CD14-positive monocyte (primary cell): ENCODE measurements at regions not wholly inside any gene's neighbourhood (a gene's known extent, or its start where the extent isn't known, plus 50 kb on each side); places are given as distances from the start of the nearest gene placed in this dataset.

ENCODE experiments used
- DNase-seq, 3 donors: peaks; one replicate each; pipeline ENCODE4 v3.0.0-alpha.2; 2011 to 2022
- H2AFZ ChIP-seq: 2 replicates; pipeline ENCODE4 v1.6.0; 2012; ENCODE audit warnings: mild to moderate bottlenecking, low read depth, low read length, inconsistent platforms; ENCODE audit not compliant: insufficient read depth, poor library complexity, severe bottlenecking
- H3K27ac ChIP-seq, 2 donors: 1 replicate in 1 of 2; 2 replicates in 1 of 2; pipeline ENCODE4 v1.5.1; 2012 to 2013; ENCODE audit warnings: low read length in 2 of 2, control low read depth in 1 of 2, inconsistent platforms in 1 of 2, low read depth in 1 of 2, mild to moderate bottlenecking in 1 of 2
- H3K27me3 ChIP-seq, 2 donors: one replicate each; pipeline versions ENCODE4 v1.6.0 to v1.6.1; 2011 to 2013; ENCODE audit warnings: low read length in 2 of 2; ENCODE audit not compliant: control insufficient read depth in 2 of 2, insufficient read depth in 2 of 2
- H3K36me3 ChIP-seq, 2 donors: replicated peaks in 1 of 2; 1 replicate in 1 of 2; 2 replicates in 1 of 2; pipeline versions ENCODE4 v1.5.1 to v1.6.1; 2012 to 2013; ENCODE audit warnings: low read length in 2 of 2, control low read depth in 1 of 2, inconsistent platforms in 1 of 2, mild to moderate bottlenecking in 1 of 2; ENCODE audit not compliant: insufficient read depth in 2 of 2, control insufficient read depth in 1 of 2
- H3K4me1 ChIP-seq, 2 donors: 1 replicate in 1 of 2; 2 replicates in 1 of 2; pipeline versions ENCODE4 v1.5.1 to v1.6.1; 2012 to 2013; ENCODE audit warnings: low read length in 2 of 2, control low read depth in 1 of 2, inconsistent platforms in 1 of 2, mild to moderate bottlenecking in 1 of 2, moderate library complexity in 1 of 2; ENCODE audit not compliant: insufficient read depth in 2 of 2, control insufficient read depth in 1 of 2
- H3K4me2 ChIP-seq: replicated peaks from 2 replicates; pipeline ENCODE3; 2012; ENCODE audit warnings: low read length, moderate library complexity, mild to moderate bottlenecking; ENCODE audit not compliant: poor library complexity, severe bottlenecking; ENCODE audit errors: extremely low read depth
- H3K4me3 ChIP-seq, 3 experiments: fragments of 200-600 bp in 1 of 3; sonication (generic) in 1 of 3; replicated peaks in 1 of 3; 1 replicate in 2 of 3; 2 replicates in 1 of 3; pipeline ENCODE4 v1.5.1; 2011 to 2013; ENCODE audit warnings: low read length in 3 of 3, mild to moderate bottlenecking in 3 of 3, control low read depth in 2 of 3, low read depth in 2 of 3, inconsistent platforms in 1 of 3, moderate library complexity in 1 of 3
- H3K79me2 ChIP-seq: 2 replicates; pipeline ENCODE4 v1.6.0; 2012; ENCODE audit warnings: mild to moderate bottlenecking, control low read depth, inconsistent platforms, low read length, moderate library complexity; ENCODE audit not compliant: insufficient read depth
- H3K9ac ChIP-seq: 2 replicates; pipeline ENCODE4 v1.6.0; 2017; ENCODE audit warnings: low read length, mild to moderate bottlenecking; ENCODE audit not compliant: insufficient read depth, poor library complexity, severe bottlenecking
- H3K9me3 ChIP-seq, 2 donors: replicated peaks in 1 of 2; 1 replicate in 1 of 2; 2 replicates in 1 of 2; pipeline versions ENCODE4 v1.5.1 to v1.6.1; 2012 to 2013; ENCODE audit warnings: low read length in 2 of 2, control low read depth in 1 of 2; ENCODE audit not compliant: control insufficient read depth in 1 of 2, insufficient read depth in 1 of 2
- H4K20me1 ChIP-seq: 2 replicates; pipeline ENCODE4 v1.6.0; 2012; ENCODE audit warnings: mild to moderate bottlenecking, low read length, control low read depth, moderate library complexity; ENCODE audit not compliant: insufficient read depth
- H3K27ac Mint-ChIP-seq, 7 donors: one replicate each; pipeline ENCODE4 v1.8.0; 2020; ENCODE audit warnings: mild to moderate bottlenecking in 7 of 7, mixed read lengths in 7 of 7, moderate library complexity in 6 of 7, inconsistent platforms in 2 of 7
- H3K27me3 Mint-ChIP-seq, 3 donors: one replicate each; pipeline ENCODE4 v1.8.0; 2021 to 2022; ENCODE audit warnings: low read depth in 3 of 3, mild to moderate bottlenecking in 3 of 3, mixed read lengths in 3 of 3, moderate library complexity in 3 of 3, inconsistent platforms in 1 of 3
- H3K36me3 Mint-ChIP-seq, 2 donors: one replicate each; pipeline ENCODE4 v1.8.0; 2020; ENCODE audit warnings: mixed read lengths in 2 of 2, inconsistent platforms in 1 of 2, mild to moderate bottlenecking in 1 of 2
- H3K4me1 Mint-ChIP-seq: one replicate; pipeline ENCODE4 v1.8.0; 2020; ENCODE audit warnings: mild to moderate bottlenecking, mixed read lengths
- H3K4me3 Mint-ChIP-seq, 2 donors: one replicate each; pipeline ENCODE4 v1.8.0; 2020; ENCODE audit warnings: mild to moderate bottlenecking in 2 of 2, mixed read lengths in 2 of 2, moderate library complexity in 1 of 2
- H3K9me3 Mint-ChIP-seq, 7 donors: one replicate each; pipeline ENCODE4 v1.8.0; 2020 to 2022; ENCODE audit warnings: mixed read lengths in 7 of 7, mild to moderate bottlenecking in 6 of 7, moderate library complexity in 6 of 7, inconsistent platforms in 2 of 7
- CTCF ChIP-seq: fragments of 200-600 bp; IDR thresholded peaks from one replicate; pipeline ENCODE4 v1.8.0; 2022; ENCODE audit warnings: antibody characterized with exemption, mild to moderate bottlenecking
- WGBS: methylation state at CpG from one replicate; pipeline ENCODE4 v1.1.5; 2013; ENCODE audit warnings: missing lambda C conversion rate; ENCODE audit not compliant: insufficient coverage; 5-methylcytosine and 5-hydroxymethylcytosine counted together
- intact Hi-C, 2 donors: fragments of 100-400 bp; cut with micrococcal nuclease; formaldehyde crosslinking; loops; one replicate each; pipeline versions ENCODE4 v1.15.0 to v1.15.1; 2023

GRCh38 chr12:65532162-65532561 lies 253.7 kb downstream of the MSRB3 start:
- Histone ChIP-seq H3K9ac (no peak overlapping the region), H3K4me3 (no peak overlapping the region), H3K9me3 (peaks cover 0 to 4% of the 10 kb centered on the region in 2 donors), H3K36me3 (no peaks in the 10 kb centered on the region), H3K27ac (no peak overlapping the region), H3K4me2 (no peak overlapping the region), H3K79me2 (no peaks in the 10 kb centered on the region), H2AFZ (no peak overlapping the region), H4K20me1 (no peaks in the 10 kb centered on the region), H3K27me3 (no peaks in the 10 kb centered on the region), H3K4me1 (no peaks in the 10 kb centered on the region)
- Mint-ChIP-seq H3K36me3 (no peaks in the 10 kb centered on the region), H3K4me3 (no peak overlapping the region), H3K27me3 (peaks cover 0 to 3% (median 0%) of the 10 kb centered on the region in 3 donors), H3K4me1 (no peaks in the 10 kb centered on the region), H3K27ac (no peak overlapping the region), H3K9me3 (peaks cover 4 to 10% (median 6%) of the 10 kb centered on the region in 7 donors)
- TF ChIP-seq CTCF, result no peak
- no peak for DNase-seq
- intact Hi-C loops, result no loop called here
- WGBS, result 100% methylated on average over 1 of the region's 2 CpGs

DNA sequence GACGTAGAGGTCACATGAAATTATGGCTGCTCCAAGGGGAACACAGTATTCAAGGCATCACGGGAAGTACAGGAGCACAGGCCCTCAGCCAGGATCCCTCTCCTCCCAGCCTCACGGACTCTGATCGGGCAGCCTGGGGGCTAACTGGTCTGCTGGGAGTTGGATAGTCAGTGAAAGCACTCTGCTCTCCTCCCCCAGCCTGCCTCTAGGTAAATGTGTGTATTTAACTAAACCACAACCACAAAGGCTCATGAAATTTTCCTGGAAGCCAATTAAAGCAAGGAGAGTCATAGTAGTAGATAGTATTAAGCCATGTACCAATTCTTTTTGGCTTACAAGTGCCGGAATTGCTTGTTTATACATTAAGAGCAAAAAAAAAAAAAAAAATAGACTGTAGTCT lies 254.3 kb downstream of the MSRB3 start:
- H3K9me3 Mint-ChIP-seq, result peaks cover 3 to 10% (median 6%) of the 10 kb centered on the region in 7 donors
- H3K4me1 ChIP-seq, result no peaks in the 10 kb centered on the region
- no peak for TF ChIP-seq CTCF
- no peak for DNase-seq
- H3K4me2 ChIP-seq, result no peak overlapping the region
- no peak overlapping the region for H3K27ac Mint-ChIP-seq
- WGBS, result no CpG with 5 or more reads among the region's 5 CpGs
- H4K20me1 ChIP-seq, result no peaks in the 10 kb centered on the region
- H3K4me3 ChIP-seq, result no peak overlapping the region
- H3K36me3 ChIP-seq, result no peaks in the 10 kb centered on the region
- no peaks in the 10 kb centered on the region for H3K4me1 Mint-ChIP-seq
- H3K36me3 Mint-ChIP-seq, result no peaks in the 10 kb centered on the region
- peaks cover 0 to 4% of the 10 kb centered on the region in 2 donors for H3K9me3 ChIP-seq
- no peak overlapping the region for H3K4me3 Mint-ChIP-seq
- no peak overlapping the region for H3K27ac ChIP-seq
- no peaks in the 10 kb centered on the region for H3K79me2 ChIP-seq
- no peak overlapping the region for H3K9ac ChIP-seq
- no peaks in the 10 kb centered on the region for H3K27me3 ChIP-seq
- peaks cover 0 to 3% (median 0%) of the 10 kb centered on the region in 3 donors for H3K27me3 Mint-ChIP-seq
- no peak overlapping the region for H2AFZ ChIP-seq
- intact Hi-C loops, result no loop called here
